ENCODE measurements at regions not wholly inside any gene's neighbourhood (a gene's known extent, or its start where the extent isn't known, plus 50 kb on each side); places are given as distances from the start of the nearest gene placed in this dataset.

DNA sequence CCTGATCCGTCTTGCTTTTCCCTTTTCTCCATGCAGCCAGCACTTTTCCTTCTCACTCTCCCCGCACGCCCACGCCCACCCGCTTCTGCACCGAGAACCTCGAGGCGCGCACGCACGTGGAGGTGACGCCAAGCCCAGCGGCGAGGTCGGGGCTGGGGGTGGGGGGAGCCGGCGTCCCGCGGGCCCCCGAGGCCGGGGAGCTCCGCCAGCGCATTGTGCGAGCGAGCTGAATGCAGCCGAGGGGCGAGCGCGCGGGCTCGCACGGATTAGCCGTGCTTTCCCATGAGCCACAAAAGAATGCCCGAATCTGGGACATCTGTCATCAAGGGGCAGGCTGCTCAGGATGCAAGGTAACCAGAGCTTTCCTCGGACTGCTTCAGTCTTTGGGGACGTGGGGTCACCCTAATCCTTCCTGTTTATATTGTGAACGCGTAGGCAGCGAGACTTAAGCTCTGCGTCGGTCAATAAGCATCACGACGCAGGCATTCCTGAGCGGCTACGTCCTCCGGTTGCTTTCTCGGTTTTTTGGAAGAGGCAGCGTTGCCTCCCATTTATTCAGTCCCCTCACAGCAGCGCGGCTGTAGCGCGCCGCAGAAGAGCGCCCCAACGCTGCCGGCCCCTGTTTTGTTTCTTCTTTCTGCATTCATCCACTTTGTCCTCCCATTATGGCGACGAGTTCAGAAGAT lies 67.3 kb upstream of the AKT3 start:
- TF ChIP-seq, protein P1, sequence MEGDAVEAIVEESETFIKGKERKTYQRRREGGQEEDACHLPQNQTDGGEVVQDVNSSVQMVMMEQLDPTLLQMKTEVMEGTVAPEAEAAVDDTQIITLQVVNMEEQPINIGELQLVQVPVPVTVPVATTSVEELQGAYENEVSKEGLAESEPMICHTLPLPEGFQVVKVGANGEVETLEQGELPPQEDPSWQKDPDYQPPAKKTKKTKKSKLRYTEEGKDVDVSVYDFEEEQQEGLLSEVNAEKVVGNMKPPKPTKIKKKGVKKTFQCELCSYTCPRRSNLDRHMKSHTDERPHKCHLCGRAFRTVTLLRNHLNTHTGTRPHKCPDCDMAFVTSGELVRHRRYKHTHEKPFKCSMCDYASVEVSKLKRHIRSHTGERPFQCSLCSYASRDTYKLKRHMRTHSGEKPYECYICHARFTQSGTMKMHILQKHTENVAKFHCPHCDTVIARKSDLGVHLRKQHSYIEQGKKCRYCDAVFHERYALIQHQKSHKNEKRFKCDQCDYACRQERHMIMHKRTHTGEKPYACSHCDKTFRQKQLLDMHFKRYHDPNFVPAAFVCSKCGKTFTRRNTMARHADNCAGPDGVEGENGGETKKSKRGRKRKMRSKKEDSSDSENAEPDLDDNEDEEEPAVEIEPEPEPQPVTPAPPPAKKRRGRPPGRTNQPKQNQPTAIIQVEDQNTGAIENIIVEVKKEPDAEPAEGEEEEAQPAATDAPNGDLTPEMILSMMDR (IDR thresholded peaks at IDR 0.05): no peak
- TF ChIP-seq EP300 (IDR thresholded peaks at IDR 0.05; ENCODE audit: low read depth): no peak
